CD4-positive, alpha-beta T cell (primary cell): ENCODE measurements at regions not wholly inside any gene's neighbourhood (a gene's known extent, or its start where the extent isn't known, plus 50 kb on each side); places are given as distances from the start of the nearest gene placed in this dataset.

Experiments used
- ATAC-seq: fragments of 200-7000 bp; cut with Tn5 transposase; one replicate; pipeline ENCODE4 v1.10.0; 2022; ENCODE audit warnings: mild to moderate bottlenecking; ENCODE audit not compliant: poor library complexity
- CTCF ChIA-PET: fragments of 350-600 bp; sonication (Branson Sonifier 250); formaldehyde crosslinking; loops from one replicate; lab custom pipeline; 2021; ENCODE audit warnings: antibody characterized with exemption, inconsistent platforms; lab: Charles Lee
- POLR2A ChIA-PET: fragments of 350-600 bp; sonication (Branson Sonifier 250); formaldehyde crosslinking; loops from one replicate; lab custom pipeline; 2021; ENCODE audit warnings: antibody characterized with exemption, inconsistent platforms; lab: Charles Lee
- DNase-seq, 14 experiments: peaks; one replicate each; pipeline ENCODE4 v3.0.0-alpha.2; 2013 to 2020; ENCODE audit warnings: mixed read lengths in 2 of 14
- H3K27ac ChIP-seq, 2 donors: one replicate each; pipeline versions ENCODE4 v1.5.1 to v1.7.0; 2013; ENCODE audit warnings: low read length in 2 of 2, low read depth in 1 of 2, mild to moderate bottlenecking in 1 of 2
- H3K27me3 ChIP-seq, 2 experiments: 1 replicate in 1 of 2; 2 replicates in 1 of 2; pipeline versions ENCODE4 v1.6.1 to v1.7.0; 2013; ENCODE audit warnings: low read length in 2 of 2, control low read depth in 1 of 2, mild to moderate bottlenecking in 1 of 2, moderate library complexity in 1 of 2; ENCODE audit not compliant: insufficient read depth in 2 of 2, control insufficient read depth in 1 of 2
- H3K36me3 ChIP-seq: one replicate; pipeline ENCODE4 v1.6.1; 2013; ENCODE audit warnings: low read length, control low read depth; ENCODE audit not compliant: insufficient read depth
- H3K4me1 ChIP-seq: one replicate; pipeline ENCODE4 v1.6.1; 2013; ENCODE audit warnings: low read length, control low read depth; ENCODE audit not compliant: insufficient read depth
- H3K4me3 ChIP-seq: one replicate; pipeline ENCODE4 v1.5.1; 2013; ENCODE audit warnings: mild to moderate bottlenecking, low read length, moderate library complexity
- H3K9me3 ChIP-seq, 2 experiments: 1 replicate in 1 of 2; 2 replicates in 1 of 2; pipeline versions ENCODE4 v1.6.1 to v1.7.0; 2013; ENCODE audit warnings: low read length in 2 of 2, mild to moderate bottlenecking in 2 of 2, control low read depth in 1 of 2, moderate library complexity in 1 of 2; ENCODE audit not compliant: control insufficient read depth in 1 of 2, insufficient read depth in 1 of 2
- H3K27ac Mint-ChIP-seq: one replicate; pipeline ENCODE4 v1.8.0; 2020; ENCODE audit warnings: mixed read lengths
- H3K27me3 Mint-ChIP-seq: one replicate; pipeline ENCODE4 v1.8.0; 2021; ENCODE audit warnings: mixed read lengths
- H3K36me3 Mint-ChIP-seq: one replicate; pipeline ENCODE4 v1.8.0; 2021; ENCODE audit warnings: low read depth, mixed read lengths
- H3K4me1 Mint-ChIP-seq: one replicate; pipeline ENCODE4 v1.8.0; 2021; ENCODE audit warnings: low read depth, mixed read lengths
- H3K4me3 Mint-ChIP-seq: one replicate; pipeline ENCODE4 v1.8.0; 2020; ENCODE audit warnings: mild to moderate bottlenecking, mixed read lengths
- H3K9me3 Mint-ChIP-seq: one replicate; pipeline ENCODE4 v1.8.0; 2020; ENCODE audit warnings: mixed read lengths
- intact Hi-C, 2 experiments: fragments of 100-400 bp; cut with DNase I in 1 of 2; cut with micrococcal nuclease in 1 of 2; formaldehyde crosslinking; loops; one replicate each; pipeline versions ENCODE4 v1.15.1 to v1.9.0; 2023 to 2025; cut with DNase I, micrococcal nuclease
- TF ChIP-seq, protein P1 (sequence below): fragments of 200-600 bp; IDR thresholded peaks from one replicate; pipeline ENCODE4 v1.8.0; 2022; ENCODE audit warnings: antibody characterized with exemption, mild to moderate bottlenecking

DNA sequence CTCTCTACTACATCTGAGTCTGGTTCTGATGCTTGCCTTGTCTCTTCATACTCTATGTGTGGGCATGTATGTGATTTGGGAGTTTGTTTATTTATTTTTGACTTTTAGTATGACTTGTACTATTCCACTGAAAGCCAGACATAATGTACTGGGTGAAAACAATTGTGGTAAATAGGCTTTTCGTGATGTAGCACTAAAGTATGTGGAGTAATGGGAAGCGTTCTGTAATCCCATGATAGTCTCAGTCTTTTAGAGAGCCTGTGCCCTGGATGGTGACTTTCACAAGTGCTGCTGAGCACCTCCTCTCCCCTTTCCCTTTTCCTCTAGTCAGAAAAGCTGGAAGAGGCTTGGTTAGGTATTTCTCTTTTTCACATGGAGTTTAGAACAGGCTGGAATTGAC is 85.8 kb upstream of the S1PR3 start:
- Histone ChIP-seq H3K27me3 (peaks cover 5 to 27% of the 10 kb centered on the region in 2 experiments), H3K4me1 (no peaks in the 10 kb centered on the region), H3K4me3 (no peak overlapping the region), H3K27ac (no peak overlapping the region), H3K36me3 (no peaks in the 10 kb centered on the region), H3K9me3 (peaks cover 0 to 9% of the 10 kb centered on the region in 2 experiments)
- Mint-ChIP-seq H3K9me3 (peaks cover 10% of the 10 kb centered on the region), H3K27ac (no peak overlapping the region), H3K4me3 (no peak overlapping the region), H3K4me1 (no peaks in the 10 kb centered on the region), H3K27me3 (peaks cover 55% of the 10 kb centered on the region), H3K36me3 (no peaks in the 10 kb centered on the region)
- DNase-seq (no peak), ATAC-seq (no peak)
- ChIA-PET POLR2A (no interaction called here), CTCF (no interaction called here)
- intact Hi-C loops: no loop called here
- TF ChIP-seq, protein P1, sequence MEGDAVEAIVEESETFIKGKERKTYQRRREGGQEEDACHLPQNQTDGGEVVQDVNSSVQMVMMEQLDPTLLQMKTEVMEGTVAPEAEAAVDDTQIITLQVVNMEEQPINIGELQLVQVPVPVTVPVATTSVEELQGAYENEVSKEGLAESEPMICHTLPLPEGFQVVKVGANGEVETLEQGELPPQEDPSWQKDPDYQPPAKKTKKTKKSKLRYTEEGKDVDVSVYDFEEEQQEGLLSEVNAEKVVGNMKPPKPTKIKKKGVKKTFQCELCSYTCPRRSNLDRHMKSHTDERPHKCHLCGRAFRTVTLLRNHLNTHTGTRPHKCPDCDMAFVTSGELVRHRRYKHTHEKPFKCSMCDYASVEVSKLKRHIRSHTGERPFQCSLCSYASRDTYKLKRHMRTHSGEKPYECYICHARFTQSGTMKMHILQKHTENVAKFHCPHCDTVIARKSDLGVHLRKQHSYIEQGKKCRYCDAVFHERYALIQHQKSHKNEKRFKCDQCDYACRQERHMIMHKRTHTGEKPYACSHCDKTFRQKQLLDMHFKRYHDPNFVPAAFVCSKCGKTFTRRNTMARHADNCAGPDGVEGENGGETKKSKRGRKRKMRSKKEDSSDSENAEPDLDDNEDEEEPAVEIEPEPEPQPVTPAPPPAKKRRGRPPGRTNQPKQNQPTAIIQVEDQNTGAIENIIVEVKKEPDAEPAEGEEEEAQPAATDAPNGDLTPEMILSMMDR: no peak

DNA sequence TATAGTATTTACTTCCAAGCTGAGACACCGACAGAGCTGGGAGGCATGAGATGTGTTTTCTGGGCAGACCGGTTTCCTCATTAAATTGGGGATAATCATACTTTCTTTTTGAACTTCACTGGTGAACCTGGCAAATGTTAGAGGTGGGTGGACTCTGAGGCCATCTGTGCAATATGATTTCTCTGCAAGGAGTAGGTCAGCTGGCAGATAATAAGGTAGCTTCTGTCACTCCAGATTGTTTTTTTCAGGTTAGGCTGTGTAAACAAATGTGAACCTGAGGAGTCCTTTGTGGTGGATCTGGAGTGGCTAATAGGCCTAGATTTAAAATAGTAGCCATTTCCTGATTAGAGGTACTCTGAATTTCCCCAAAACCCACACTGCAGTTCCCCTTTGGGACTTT is 75.4 kb upstream of the S1PR3 start:
- H3K36me3 ChIP-seq: no peaks in the 10 kb centered on the region
- ChIA-PET CTCF (no interaction called here), POLR2A (no interaction called here)
- TF ChIP-seq, protein P1: no peak
- peaks cover 8% of the 10 kb centered on the region for H3K4me1 ChIP-seq
- Mint-ChIP-seq H3K9me3 (peaks cover 3% of the 10 kb centered on the region), H3K27me3 (peaks cover 5% of the 10 kb centered on the region), H3K4me3 (no peak overlapping the region), H3K36me3 (no peaks in the 10 kb centered on the region), H3K27ac (no peak overlapping the region), H3K4me1 (peaks cover 14% of the 10 kb centered on the region)
- no peak for ATAC-seq
- no peak overlapping the region for H3K27ac ChIP-seq
- peaks cover 0 to 5% of the 10 kb centered on the region in 2 experiments for H3K27me3 ChIP-seq
- no peak overlapping the region for H3K4me3 ChIP-seq
- intact Hi-C loops: no loop called here
- peaks cover 0 to 16% of the 10 kb centered on the region in 2 experiments for H3K9me3 ChIP-seq
- DNase-seq: no peak

DNA sequence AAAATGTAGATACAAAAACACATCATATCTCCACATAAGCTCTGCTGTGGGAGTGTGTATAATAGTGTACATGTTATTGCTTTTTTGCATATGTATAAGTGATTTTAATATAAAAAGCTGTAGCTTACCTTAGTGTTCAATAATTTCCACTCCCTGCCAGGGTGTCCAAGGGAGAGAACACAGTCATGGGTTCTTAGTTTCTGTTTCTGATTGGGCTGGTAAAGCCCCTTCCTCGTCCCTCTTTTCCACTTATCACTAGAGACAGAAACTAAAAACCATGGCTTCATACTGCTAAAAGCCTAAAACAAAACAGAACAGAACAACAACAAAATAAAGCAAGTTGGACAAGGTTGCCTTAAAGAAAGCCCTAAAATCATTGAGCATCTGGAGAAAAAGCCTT is 74.4 kb upstream of the S1PR3 start:
- DNase-seq (no peak), ATAC-seq (no peak)
- CTCF ChIA-PET: no interaction called here
- peaks cover 3% of the 10 kb centered on the region for H3K9me3 Mint-ChIP-seq
- intact Hi-C loops: no loop called here
- H3K4me3 ChIP-seq: no peak overlapping the region
- peaks cover 5% of the 10 kb centered on the region for H3K27me3 Mint-ChIP-seq
- H3K27ac Mint-ChIP-seq: no peak overlapping the region
- no peaks in the 10 kb centered on the region for H3K36me3 ChIP-seq
- no peak overlapping the region for H3K4me3 Mint-ChIP-seq
- H3K9me3 ChIP-seq: peaks cover 0 to 16% of the 10 kb centered on the region in 2 experiments
- H3K36me3 Mint-ChIP-seq: no peaks in the 10 kb centered on the region
- no peak overlapping the region for H3K27ac ChIP-seq
- POLR2A ChIA-PET: no interaction called here
- H3K4me1 Mint-ChIP-seq: peaks cover 24% of the 10 kb centered on the region
- peaks cover 0 to 5% of the 10 kb centered on the region in 2 experiments for H3K27me3 ChIP-seq
- TF ChIP-seq, protein P1: no peak
- H3K4me1 ChIP-seq: peaks cover 18% of the 10 kb centered on the region
